ENCODE measurements at regions not wholly inside any gene's neighbourhood (a gene's known extent, or its start where the extent isn't known, plus 50 kb on each side); places are given as distances from the start of the nearest gene placed in this dataset.

GRCh38 chrX:138928737-138929459, 217.4 kb upstream of the FGF13 start (continued):
- TF ChIP-seq, protein P1, sequence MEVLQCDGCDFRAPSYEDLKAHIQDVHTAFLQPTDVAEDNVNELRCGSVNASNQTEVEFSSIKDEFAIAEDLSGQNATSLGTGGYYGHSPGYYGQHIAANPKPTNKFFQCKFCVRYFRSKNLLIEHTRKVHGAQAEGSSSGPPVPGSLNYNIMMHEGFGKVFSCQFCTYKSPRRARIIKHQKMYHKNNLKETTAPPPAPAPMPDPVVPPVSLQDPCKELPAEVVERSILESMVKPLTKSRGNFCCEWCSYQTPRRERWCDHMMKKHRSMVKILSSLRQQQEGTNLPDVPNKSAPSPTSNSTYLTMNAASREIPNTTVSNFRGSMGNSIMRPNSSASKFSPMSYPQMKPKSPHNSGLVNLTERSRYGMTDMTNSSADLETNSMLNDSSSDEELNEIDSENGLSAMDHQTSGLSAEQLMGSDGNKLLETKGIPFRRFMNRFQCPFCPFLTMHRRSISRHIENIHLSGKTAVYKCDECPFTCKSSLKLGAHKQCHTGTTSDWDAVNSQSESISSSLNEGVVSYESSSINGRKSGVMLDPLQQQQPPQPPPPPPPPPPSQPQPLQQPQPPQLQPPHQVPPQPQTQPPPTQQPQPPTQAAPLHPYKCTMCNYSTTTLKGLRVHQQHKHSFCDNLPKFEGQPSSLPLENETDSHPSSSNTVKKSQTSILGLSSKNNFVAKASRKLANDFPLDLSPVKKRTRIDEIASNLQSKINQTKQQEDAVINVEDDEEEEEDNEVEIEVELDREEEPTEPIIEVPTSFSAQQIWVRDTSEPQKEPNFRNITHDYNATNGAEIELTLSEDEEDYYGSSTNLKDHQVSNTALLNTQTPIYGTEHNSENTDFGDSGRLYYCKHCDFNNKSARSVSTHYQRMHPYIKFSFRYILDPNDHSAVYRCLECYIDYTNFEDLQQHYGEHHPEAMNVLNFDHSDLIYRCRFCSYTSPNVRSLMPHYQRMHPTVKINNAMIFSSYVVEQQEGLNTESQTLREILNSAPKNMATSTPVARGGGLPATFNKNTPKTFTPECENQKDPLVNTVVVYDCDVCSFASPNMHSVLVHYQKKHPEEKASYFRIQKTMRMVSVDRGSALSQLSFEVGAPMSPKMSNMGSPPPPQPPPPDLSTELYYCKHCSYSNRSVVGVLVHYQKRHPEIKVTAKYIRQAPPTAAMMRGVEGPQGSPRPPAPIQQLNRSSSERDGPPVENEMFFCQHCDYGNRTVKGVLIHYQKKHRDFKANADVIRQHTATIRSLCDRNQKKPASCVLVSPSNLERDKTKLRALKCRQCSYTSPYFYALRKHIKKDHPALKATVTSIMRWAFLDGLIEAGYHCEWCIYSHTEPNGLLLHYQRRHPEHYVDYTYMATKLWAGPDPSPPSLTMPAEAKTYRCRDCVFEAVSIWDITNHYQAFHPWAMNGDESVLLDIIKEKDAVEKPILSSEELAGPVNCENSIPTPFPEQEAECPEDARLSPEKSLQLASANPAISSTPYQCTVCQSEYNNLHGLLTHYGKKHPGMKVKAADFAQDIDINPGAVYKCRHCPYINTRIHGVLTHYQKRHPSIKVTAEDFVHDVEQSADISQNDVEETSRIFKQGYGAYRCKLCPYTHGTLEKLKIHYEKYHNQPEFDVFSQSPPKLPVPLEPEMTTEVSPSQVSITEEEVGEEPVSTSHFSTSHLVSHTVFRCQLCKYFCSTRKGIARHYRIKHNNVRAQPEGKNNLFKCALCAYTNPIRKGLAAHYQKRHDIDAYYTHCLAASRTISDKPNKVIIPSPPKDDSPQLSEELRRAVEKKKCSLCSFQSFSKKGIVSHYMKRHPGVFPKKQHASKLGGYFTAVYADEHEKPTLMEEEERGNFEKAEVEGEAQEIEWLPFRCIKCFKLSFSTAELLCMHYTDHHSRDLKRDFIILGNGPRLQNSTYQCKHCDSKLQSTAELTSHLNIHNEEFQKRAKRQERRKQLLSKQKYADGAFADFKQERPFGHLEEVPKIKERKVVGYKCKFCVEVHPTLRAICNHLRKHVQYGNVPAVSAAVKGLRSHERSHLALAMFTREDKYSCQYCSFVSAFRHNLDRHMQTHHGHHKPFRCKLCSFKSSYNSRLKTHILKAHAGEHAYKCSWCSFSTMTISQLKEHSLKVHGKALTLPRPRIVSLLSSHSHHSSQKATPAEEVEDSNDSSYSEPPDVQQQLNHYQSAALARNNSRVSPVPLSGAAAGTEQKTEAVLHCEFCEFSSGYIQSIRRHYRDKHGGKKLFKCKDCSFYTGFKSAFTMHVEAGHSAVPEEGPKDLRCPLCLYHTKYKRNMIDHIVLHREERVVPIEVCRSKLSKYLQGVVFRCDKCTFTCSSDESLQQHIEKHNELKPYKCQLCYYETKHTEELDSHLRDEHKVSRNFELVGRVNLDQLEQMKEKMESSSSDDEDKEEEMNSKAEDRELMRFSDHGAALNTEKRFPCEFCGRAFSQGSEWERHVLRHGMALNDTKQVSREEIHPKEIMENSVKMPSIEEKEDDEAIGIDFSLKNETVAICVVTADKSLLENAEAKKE (CRISPR knock-in tag; IDR thresholded peaks at IDR 0.05): no peak
- no peak for TF ChIP-seq EZH2phosphoT487 (IDR thresholded peaks at IDR 0.05; ENCODE audit: unreplicated experiment)

DNA sequence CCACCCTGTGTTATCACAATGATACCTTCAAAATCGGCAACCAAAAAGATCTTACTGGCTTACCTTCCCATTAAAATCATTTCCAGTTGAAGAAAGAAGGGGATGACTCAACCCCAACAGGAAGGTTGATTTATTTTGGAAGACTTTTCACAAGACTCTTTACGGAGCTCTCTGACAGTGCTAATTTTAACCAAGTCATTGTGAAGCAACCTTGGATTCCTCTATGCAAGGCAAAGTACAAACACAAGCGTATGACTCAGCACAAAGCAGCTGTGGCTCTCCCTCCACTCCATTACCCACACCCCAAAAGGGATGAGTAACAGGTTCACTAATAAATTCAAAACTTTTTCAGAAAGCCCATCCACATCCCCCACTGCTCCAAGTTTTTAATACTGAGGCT, 213.8 kb upstream of the FGF13 start:
- H3K9me3 Mint-ChIP-seq: no peaks in the 10 kb centered on the region
- H3K36me3 Mint-ChIP-seq (ENCODE audit: low read depth): no peaks in the 10 kb centered on the region
- H3K4me2 ChIP-seq: no peak overlapping the region
- H3K4me3 Mint-ChIP-seq: no peak overlapping the region
- no peaks in the 10 kb centered on the region for H3F3A ChIP-seq (replicated peaks; ENCODE audit: low read depth)
- no peaks in the 10 kb centered on the region for H3K27me3 ChIP-seq (ENCODE audit: insufficient read depth)
- no peaks in the 10 kb centered on the region for H3K36me3 ChIP-seq (ENCODE audit: insufficient read depth)
- no peaks in the 10 kb centered on the region for H3K79me2 ChIP-seq (replicated peaks; ENCODE audit: insufficient read depth)
- TF ChIP-seq NANOG (IDR thresholded peaks at IDR 0.05; ENCODE audit: borderline replicate concordance) (no peak), EZH2phosphoT487 (IDR thresholded peaks at IDR 0.05; ENCODE audit: unreplicated experiment) (no peak)
- TF ChIP-seq, protein P2, sequence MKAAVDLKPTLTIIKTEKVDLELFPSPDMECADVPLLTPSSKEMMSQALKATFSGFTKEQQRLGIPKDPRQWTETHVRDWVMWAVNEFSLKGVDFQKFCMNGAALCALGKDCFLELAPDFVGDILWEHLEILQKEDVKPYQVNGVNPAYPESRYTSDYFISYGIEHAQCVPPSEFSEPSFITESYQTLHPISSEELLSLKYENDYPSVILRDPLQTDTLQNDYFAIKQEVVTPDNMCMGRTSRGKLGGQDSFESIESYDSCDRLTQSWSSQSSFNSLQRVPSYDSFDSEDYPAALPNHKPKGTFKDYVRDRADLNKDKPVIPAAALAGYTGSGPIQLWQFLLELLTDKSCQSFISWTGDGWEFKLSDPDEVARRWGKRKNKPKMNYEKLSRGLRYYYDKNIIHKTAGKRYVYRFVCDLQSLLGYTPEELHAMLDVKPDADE (IDR thresholded peaks at IDR 0.05): no peak
- H3K9me2 ChIP-seq (ENCODE audit: insufficient read depth): no peaks in the 10 kb centered on the region
- H2AFZ ChIP-seq: no peak overlapping the region
- no peak for DNase-seq (ENCODE audit: low spot score)
- no peak for ATAC-seq
- no peak overlapping the region for H3K27ac Mint-ChIP-seq
- H4K20me1 ChIP-seq (replicated peaks; ENCODE audit: insufficient read depth): no peaks in the 10 kb centered on the region
- H3K27me3 Mint-ChIP-seq (ENCODE audit: insufficient read depth, low read depth, poor library complexity): peaks cover 1% of the 10 kb centered on the region
- H3K27ac ChIP-seq (ENCODE audit: low read depth): no peak overlapping the region
- no peaks in the 10 kb centered on the region for H3K4me1 ChIP-seq (ENCODE audit: insufficient read depth)
- no peaks in the 10 kb centered on the region; the same call in 2 of the 3 replicates for H3K4me1 Mint-ChIP-seq
- no peak overlapping the region for H3K4me3 ChIP-seq
